T47D (cell line): ENCODE measurements at regions not wholly inside any gene's neighbourhood (a gene's known extent, or its start where the extent isn't known, plus 50 kb on each side); places are given as distances from the start of the nearest gene placed in this dataset.

Experiments used
- DNase-seq, 2 experiments: peaks; one replicate each; pipeline versions ENCODE4 v3.0.0 to v3.0.0-alpha.2; 2011 to 2012; ENCODE audit warnings: low read depth in 1 of 2, low spot score in 1 of 2
- JUND ChIP-seq: IDR thresholded peaks from 2 replicates; pipeline ENCODE4 v1.6.1; 2012; ENCODE audit warnings: low read depth
- in situ Hi-C: cut with HindIII; loops from 2 replicates; pipeline ENCODE4 v1.10.0; 2016; ENCODE audit warnings: low sequenced_read_pairs, low pct_unique_long_range_greater_than_20kb

- in situ Hi-C loops = no loop called here
- TF ChIP-seq JUND = no peak
- no peak for DNase-seq
Measured at GRCh38 chr4:57575426-57575825, 465.2 kb upstream of the IGFBP7 start.

- TF ChIP-seq JUND = no peak
- in situ Hi-C loops = no loop called here
- peak in 1 of 2 experiments; percentile 24 for DNase-seq
Measured at GRCh38 chr4:57554556-57555092, 444.4 kb upstream of the IGFBP7 start.

DNA sequence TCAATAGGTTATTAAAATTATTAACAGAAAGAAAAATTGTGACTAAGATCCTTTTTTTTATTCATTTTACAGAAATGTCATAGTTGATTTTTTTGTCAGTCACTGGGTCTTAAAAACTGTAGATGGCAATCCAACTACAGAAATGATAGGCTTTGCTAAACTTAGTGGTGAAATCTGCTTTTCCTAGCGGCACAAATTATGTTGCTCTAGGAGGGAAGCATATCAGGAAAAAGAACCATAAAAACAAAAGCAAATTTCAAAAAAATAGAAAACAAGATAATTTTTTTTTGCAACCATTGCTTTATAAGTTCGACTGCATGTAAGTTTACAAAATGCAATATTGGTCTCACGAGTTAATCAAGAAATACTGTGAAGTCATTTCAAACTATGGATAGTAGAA lies 443.5 kb upstream of the IGFBP7 start:
- no peak for TF ChIP-seq JUND
- in situ Hi-C loops = no loop called here
- no peak for DNase-seq

DNA sequence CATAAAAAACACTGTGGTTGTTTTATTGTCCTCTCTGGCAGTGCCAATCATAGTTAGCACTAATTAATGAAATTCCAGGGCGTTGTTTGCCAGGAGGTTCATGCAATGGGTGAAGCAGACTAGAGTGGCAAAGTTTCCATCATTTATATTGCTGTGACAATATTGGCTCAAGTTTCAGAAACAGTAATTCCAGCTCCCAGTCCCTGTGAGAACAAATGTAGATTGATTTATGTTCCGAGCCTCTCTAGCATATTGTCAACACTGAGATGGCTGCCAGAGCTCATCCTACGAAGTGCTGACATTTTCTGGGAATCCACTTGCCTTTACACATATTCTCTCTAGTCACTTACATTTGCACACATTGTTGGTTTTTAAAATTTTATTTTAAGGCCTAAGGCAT lies 440.0 kb upstream of the IGFBP7 start:
- TF ChIP-seq JUND = no peak
- DNase-seq = peak in 1 of 2 experiments; percentile 9
- in situ Hi-C loops = no loop called here

DNA sequence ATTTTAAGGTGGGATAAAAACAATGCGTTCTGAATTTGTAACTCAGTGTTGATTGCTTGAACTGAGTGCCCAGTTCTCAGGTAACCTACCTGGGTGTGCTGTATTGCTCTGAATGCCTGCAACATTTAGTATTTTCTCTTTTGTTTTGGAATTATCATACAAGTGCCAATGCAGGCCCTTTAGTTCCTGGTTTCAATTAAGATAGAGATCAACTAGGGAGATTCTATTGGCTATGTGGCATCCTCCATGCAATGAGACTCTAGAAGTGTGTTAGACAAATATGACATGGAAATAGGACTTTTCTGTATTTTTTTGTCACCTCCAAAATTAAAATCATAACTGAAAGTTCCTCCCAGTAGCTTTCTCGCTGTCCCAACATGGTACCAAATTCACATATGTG lies 438.7 kb upstream of the IGFBP7 start:
- in situ Hi-C loops = no loop called here

DNA sequence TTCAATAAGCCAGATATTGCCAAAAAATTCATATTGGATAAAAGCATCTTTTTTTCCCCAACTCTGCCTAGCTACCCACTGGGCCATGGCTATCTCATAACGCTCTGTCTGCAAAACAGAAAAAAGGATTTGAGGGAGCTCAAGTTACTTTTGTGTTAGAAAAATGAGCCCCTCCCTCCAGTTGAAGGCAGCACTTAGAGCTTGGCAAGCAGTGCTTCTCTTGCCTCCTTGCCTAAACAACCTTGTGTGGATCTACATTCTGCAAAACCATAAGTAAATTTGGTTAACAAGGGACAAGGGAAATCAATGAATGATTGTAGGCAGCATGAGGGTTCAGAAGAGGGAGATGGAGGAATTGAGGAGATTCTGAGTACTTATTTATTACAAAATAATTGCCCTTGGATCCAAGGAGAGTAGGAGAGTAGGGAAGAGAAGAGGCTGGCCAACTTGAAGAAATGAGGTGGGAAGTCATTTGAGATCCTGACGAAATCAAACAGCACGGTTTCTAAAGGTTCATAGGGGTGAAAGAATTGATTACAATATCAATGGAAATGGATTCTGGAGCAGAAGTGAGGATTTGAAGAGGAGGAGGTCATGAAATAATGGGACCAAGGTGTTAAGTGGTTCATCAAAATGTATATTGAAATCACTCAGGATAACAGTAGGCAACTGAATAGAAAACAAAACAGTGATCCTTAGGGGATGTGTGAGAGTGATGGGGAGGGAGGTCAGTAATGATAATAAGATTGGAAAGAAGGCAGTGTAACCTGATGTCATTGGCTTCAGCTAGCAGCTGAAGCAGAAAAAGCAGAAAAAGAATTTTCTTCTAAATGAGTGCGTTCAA lies 434.8 kb upstream of the IGFBP7 start:
- no peak for TF ChIP-seq JUND
- no peak for DNase-seq
- in situ Hi-C loops = no loop called here

More for the DNA sequence above, 438.7 kb upstream of the IGFBP7 start:
- TF ChIP-seq JUND = no peak
- no peak for DNase-seq

DNA sequence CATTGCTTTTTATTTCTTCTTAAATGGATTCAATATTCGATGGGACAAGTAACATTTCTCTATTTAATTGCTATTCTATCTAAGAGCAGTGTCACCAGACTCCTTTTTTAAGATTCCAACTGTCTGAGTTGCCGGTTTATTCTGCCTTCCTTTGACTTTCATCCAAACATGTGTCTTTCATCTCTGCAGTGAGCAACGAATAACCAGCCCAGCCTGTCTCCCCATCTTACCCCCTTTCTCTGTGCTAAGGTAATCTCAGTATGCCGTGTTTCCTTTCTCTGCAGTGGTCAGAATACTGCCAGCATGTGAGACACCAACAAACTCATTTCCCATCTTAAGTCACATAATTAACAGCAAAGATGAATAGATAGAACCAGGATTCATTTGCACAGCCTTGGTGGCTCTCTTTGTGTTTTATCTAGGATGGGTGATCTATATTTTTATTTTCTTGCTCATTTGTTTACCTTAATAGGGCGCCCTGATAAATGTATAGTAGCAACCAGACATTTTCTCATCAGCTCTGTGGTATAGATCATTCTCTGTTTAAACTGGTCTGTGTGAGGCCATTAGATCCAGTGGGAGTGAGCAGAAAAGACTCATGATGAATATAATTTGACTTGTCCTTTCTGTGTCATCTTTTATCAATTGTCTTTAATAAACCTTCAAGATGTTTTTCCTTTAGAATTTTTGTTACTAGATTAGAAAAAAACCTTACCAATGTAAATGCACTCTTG lies 394.8 kb upstream of the IGFBP7 start:
- in situ Hi-C loops = no loop called here
- no peak for TF ChIP-seq JUND
- no peak for DNase-seq

GRCh38 chr4:57504139-57504538 lies 394.0 kb upstream of the IGFBP7 start:
- in situ Hi-C loops = no loop called here
- peak in 1 of 2 experiments; percentile 9 for DNase-seq
- TF ChIP-seq JUND = no peak

GRCh38 chr4:57501720-57502119 lies 391.5 kb upstream of the IGFBP7 start:
- TF ChIP-seq JUND = no peak
- DNase-seq = no peak
- in situ Hi-C loops = no loop called here

- in situ Hi-C loops = no loop called here
- DNase-seq = peak in 1 of 2 experiments; percentile 18
- no peak for TF ChIP-seq JUND
Measured at GRCh38 chr4:57499786-57500185, 389.6 kb upstream of the IGFBP7 start.

- in situ Hi-C loops = no loop called here
- no peak for TF ChIP-seq JUND
- DNase-seq = peak in 1 of 2 experiments; percentile 43
Measured at GRCh38 chr4:57498251-57498650, 388.1 kb upstream of the IGFBP7 start.

- no peak for DNase-seq
- in situ Hi-C loops = no loop called here
- no peak for TF ChIP-seq JUND
Measured at GRCh38 chr4:57496697-57497471, 386.7 kb upstream of the IGFBP7 start.
